DND-41 (cell line): ENCODE measurements at regions not wholly inside any gene's neighbourhood (a gene's known extent, or its start where the extent isn't known, plus 50 kb on each side); places are given as distances from the start of the nearest gene placed in this dataset.

ENCODE experiments used
- CTCF ChIP-seq: IDR thresholded peaks from 2 replicates; pipeline ENCODE4 v1.5.1; 2012; ENCODE audit warnings: borderline replicate concordance, low read length, moderate library complexity, mild to moderate bottlenecking; ENCODE audit not compliant: poor library complexity, severe bottlenecking; ENCODE audit errors: extremely low read depth
- EZH2 ChIP-seq: IDR thresholded peaks from 3 replicates; pipeline ENCODE4 v1.6.1; 2012; ENCODE audit warnings: borderline replicate concordance, low read depth, mild to moderate bottlenecking, moderate library complexity, low read length, inconsistent platforms; ENCODE audit not compliant: severe bottlenecking

GRCh38 chr6:105570416-105570815 lies 167.5 kb upstream of the PREP start:
- no peak for TF ChIP-seq CTCF
- TF ChIP-seq EZH2, result no peak
